HG02870 (cell line): ENCODE measurements at regions not wholly inside any gene's neighbourhood (a gene's known extent, or its start where the extent isn't known, plus 50 kb on each side); places are given as distances from the start of the nearest gene placed in this dataset.
A peak's percentile ranks its signal among the peaks of the same experiment; 100 is the strongest.
"Not testable (repeated sequence)": the region's sequence is repeated elsewhere in the genome, so short reads cannot be mapped to it uniquely, and the experiment has no call there.

ENCODE experiments used
- ATAC-seq: cut with Tn5 transposase; IDR thresholded peaks from one replicate; pipeline ENCODE4 v1.9.1; 2021; ENCODE audit warnings: mild to moderate bottlenecking, moderate library complexity; ENCODE audit not compliant: unreplicated experiment

DNA sequence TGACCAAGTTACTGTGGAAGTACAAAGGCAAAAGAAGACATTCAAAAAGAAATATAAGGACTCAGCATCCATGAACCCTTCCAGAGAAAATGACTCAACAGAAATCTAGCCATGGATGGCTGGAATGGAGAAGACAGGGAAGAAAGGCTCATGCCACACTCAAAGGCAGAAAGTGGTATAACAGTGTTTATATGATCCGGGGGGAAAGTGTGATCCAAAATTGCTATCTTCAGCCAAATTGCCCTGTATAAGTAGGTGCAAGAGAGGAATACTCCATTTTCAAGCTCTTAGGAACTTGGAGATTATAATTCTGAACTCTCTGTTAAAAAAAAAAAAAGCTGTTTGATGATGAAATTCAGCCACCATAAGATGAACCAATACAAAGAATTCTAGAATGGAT lies 81.8 kb upstream of the TENM4 start:
- no peak for ATAC-seq

DNA sequence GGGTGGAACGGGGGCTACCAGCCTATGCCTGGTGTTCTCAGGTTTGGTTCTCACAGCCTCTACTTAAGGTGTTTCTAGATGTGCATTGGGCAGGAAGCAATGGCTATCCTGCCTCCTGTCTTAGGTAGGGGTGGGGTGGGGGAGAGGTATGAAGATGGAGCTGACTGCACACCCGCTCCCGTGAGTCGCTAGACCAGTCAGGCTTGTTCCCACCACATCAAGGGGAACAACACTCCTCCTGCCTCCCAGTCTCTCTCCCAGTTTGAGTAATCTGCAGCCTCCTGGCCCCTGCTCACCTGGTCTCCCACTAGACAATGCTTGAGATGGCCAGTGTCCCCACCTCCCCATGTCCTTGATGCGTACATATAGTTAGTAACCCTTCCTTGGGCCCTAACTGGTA lies 79.3 kb upstream of the TENM4 start:
- no peak for ATAC-seq

DNA sequence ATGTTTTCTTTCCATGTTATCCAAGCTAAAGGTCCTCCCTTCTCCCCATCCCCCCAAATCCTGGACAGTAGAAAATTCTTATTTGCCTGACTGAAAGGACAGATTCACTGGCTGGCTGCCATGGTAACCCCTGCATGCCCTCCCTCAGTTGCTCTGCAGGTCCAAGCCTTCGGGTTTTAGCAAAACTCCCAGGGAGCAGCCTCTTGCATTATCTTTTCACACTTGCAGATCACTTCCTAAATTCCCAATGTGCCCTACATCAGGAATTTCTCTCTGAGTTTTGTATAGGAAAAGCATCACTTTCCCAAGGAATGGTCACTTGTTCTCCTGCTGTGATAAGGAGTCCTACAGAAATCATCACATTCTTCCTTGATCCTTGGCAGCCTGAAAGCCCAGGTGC lies 75.0 kb upstream of the TENM4 start:
- ATAC-seq = no peak

DNA sequence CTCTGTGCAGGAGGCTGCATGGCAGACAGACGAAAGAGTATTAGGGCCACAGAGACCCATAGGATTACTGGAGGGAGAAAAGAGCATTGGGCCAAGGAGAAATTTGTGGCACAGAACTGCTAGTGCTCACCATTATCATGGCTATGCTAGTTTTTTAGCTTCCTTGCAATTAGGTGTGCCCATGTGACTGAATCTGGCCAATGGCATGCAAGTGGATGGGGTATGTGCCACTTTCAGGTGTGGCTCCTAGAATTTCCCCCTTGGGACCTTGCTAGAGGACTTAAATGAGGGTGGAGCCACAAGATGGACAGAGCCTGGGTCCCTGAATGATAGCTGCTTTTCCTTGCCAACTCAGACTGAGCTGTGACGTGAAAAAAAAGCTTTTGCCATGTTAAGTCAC lies 73.9 kb upstream of the TENM4 start:
- ATAC-seq = no peak

DNA sequence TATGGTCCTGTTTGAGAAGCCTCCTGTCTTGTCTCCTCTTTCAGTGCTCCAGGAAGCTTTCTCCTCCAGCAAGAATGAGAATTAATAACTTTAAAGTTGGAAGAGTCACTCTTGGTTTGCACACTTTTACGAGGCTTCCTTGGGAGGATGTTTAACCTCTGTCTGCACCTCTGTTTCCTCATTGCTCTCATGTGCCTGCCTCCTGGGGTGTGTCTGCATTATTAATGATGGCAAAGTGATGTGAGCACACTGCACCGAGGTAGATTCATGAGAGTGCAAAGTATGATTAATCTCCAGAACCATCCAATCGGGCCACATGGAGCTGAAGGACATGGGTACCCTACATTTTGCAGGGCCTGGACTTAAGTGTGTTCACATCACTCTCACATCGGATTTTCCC lies 73.5 kb upstream of the TENM4 start:
- ATAC-seq = no peak

DNA sequence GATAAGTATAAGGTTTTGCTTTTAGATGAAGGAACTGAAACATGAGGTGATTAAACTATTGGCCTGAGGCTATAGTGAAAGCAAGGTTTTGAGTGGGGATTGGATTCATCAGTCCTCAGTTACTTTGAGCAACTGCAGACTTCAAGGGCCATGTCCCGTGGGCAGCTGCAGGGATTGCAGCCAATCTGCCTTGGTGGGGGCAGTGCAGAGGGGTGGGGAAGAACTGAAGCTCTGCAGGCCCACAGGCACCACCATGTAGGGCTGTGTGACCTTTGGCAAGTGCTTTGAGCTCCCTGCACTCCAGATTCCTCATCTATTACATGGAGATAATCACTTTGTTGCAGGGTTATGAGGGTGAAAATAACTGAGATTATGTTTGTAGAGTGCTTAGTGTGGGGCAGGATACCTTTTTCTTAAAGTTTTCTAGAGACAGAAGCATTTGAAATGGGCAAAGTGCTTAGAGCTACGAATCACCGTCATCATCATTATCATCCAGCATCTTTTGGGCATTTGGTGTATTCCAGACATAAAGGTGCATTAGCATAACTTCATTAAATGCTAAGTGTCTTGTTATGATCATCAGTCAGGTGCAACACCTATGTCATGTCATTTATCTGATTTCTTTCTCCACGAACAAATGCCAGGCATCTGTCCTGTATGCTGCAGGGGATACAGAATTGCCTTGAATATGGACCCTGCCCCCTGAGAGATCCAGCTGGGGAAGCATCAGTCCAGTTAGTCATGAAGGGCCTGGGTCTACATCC lies 72.1 kb upstream of the TENM4 start:
- no peak for ATAC-seq

DNA sequence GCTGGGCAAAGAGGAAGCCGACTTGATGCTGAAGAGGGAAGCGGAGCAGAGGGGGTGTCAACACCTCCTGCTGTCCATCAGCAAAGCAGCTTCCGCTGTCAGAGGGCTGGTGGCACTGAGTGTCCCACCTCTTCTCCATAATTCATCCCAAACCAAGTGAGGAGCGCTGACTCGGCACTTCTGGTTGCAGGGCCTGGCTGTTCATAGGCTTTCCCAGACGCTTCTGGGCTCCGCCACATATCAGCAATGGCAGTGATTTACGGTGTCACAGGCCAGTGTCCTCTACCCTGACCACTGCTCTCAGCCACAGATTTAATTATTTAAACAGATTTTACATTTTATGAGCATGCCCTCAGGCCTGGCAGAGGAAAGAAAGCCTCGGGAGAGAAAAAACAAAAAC lies 70.1 kb upstream of the TENM4 start:
- ATAC-seq = no peak

DNA sequence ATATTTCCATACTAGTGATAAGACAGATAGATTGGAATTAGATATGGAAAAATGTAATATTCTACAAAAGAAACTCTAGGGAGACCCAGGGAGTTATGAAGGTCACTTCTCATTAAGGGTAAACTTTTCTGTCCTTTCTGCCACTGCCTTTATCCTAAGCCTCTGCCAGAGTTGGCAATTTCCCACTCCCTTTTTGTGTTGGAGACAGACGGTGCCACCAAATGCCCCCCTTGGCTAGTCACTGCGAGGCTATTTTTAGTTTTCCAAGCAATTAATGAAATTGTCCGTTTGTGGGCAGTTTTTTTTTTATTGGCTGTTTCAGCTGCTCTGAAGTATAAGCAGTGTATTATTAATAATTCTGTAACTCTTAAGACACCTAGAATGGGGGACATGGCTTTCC lies 67.6 kb upstream of the TENM4 start:
- ATAC-seq = no peak

DNA sequence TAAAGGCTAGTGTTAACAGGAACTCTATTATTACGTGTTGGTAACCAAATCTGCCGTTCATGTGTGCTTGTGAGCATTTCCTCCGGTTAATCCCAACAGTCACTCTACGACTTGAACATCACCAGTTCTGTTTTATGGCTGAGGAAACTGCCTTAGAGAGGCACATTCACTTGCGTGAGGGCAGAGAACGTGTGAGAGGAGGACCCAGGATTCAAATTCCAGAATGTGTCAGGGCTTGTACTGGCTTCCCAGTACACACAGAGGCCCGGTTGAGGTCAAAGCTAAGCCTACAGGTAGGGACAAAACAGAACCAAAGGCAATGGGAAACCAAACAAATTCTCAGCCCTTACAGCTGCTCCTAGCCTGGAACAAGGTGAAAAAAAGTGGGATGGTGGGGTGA lies 66.9 kb upstream of the TENM4 start:
- no peak for ATAC-seq

DNA sequence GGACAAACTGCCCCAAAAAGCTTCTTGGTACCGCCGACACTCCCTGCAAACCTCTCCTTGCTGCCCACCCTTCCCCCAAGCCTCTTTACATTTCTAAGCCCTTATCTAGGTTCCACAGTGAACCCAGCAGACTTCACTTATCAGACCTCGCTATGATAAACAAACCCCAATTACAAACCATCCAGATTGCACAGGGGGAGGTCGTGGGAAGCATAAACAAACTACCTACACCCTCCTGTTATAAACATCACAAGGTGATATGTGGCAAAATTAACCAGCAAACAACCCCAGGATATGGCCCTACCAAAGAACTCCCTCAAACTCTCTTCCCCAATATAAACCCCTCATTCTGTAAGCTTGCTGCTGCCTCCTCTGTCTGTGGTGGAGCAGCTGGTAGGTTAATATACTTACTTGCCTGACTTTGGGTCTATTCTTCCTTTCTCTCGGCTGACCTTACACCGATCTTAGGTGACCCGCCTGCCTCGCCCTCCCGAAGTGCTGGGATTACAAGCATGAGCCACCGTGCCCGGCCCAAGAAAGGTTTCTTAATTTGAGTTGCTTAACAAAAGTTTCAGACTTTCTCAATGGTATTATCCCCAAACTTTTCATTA lies 66.0 kb upstream of the TENM4 start:
- no peak for ATAC-seq

DNA sequence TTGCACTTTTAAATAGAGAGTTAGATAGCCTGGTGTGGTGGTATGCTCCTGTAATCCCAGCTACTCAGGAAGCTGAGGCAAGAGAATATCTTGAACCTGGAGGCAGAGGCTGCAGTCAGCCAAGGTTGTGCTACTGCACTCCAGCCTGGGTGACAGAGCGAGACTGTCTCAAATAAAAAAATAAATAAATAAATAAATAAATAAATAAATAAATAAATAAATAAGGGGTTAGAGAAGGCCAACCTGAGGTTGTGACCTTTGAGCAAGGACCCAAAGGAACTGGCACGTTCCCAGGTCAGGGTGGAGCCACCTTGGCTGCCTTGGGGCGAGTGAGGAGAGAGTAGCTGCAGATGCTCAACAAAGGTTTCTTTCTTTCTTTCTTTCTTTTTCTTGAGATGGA lies 65.3 kb upstream of the TENM4 start:
- ATAC-seq = no peak

DNA sequence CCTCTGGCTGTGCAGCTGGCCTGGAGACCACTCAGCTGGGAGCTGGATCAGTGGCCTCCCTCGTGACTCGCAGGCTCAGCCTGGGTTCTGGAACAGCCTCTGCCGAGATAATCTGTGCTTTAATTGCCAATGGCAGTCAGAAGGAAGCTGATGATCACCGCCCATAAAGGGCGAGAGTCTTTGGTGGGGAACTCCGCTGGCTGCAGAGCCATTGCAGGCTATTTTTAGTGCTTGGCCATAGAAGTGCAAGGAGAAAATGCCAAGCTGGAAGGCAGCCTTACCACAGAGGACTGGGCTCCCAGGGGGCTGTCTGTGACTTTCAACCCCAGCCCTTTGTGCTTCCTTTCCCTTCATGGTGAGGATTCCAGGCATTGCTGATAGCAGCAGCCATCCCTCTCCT lies 62.2 kb upstream of the TENM4 start:
- ATAC-seq = no peak

DNA sequence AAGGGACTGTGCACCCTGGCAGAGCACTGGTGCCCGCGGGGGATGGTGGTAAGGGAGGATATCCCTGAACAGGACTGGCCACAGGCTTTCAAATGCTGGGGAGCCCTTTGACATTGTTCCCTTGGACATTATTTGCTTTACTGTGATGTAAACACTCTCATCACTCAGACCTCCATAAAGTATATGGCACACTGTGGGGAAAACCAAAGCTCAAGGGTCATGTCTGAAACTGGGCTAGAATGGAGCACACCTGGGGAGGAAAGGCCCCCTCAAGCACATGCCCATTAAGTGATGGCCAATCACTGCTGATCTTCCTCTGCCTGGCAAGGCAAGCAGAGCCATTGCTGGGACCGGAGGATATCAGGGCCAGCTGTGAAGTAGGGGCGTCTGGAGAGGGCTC lies 60.9 kb upstream of the TENM4 start:
- no peak for ATAC-seq

DNA sequence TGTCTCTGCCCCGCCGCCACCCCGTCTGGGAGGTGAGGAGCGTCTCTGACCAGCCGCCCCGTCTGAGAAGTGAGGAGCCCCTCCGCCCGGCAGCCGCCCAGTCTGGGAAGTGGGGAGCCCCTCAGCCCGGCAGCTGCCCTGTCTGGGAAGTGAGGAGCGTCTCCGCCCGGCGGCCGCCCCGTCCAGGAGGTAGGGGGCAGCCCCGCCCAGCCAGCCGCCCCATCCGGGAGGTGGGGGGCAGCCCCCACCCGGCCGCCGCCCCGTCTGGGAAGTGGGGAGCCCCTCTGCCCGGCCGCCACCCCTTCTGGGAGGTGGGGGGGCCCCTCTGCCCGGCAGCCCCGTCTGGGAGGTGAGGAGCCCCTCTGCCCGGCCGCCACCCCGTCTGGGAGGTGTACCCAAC lies 59.1 kb upstream of the TENM4 start:
- ATAC-seq = not testable (repeated sequence)

DNA sequence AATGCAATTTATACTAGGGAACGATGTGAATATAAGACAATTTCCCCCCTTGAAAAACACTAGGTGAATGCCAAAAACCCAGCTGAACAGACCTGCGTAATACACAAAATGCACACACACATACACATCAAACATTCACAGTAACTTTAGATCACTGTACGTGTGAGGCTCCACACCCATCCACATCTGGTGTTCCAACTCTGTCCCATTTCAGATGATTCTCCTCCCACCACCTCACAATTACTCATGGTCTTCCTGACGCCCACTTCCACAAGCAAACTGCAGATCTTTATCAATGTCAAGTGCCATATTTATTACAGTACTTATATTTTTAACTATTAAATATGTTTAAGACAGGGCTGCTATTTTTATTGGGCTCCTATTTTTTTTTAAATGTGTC lies 57.8 kb upstream of the TENM4 start:
- no peak for ATAC-seq

DNA sequence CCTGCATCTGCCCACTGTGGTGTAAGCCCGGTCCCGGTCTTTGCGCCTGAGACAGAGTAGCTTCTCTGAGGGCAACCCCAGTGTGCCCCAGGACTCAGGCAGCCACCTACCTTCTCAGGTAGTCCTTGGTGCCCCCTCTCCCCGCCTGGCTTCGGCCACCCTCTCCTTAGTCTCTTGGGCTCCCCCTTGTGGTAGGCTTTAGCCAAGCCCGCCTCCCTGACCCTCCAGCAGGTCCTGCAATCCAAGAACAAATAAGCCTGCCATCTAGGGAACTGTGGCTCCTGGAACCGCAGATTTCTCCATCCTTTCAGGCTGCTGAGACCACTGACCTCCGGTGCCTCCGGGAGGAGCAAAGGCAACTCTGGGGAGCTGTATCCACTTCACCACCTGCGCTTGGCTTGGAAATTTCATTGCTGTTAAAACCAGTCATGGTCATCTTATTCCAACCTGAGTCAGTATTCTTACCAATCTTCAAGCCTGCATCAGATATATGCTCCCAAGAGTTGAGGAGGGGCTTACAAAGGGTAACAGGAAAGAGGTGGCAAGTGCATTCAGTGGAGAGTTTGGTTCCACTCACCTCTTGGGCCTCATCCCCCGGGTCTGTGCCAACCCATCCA lies 52.8 kb upstream of the TENM4 start:
- peak; percentile 80 for ATAC-seq

DNA sequence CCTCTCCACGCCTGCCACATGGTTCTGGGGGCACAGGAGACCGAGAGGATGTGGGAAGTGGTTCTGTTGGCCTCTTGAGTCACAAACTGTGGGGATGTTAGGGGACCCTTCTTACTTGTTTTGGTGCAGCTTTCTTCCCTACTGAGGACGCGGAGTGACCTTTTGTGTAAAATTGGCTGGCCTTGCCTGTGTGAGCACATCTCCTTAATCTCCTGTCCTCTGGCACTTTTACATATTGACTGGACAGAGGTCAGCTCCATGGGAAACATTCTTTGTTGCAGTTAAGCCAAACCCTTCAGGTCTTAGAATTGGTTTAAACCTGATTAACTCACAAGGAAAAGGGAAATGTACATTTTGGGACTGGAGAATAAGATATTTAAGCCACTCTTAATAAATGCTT lies 51.2 kb upstream of the TENM4 start:
- ATAC-seq = no peak
